IMR-90 (cell line): ENCODE measurements at regions not wholly inside any gene's neighbourhood (a gene's known extent, or its start where the extent isn't known, plus 50 kb on each side); places are given as distances from the start of the nearest gene placed in this dataset.

Source experiments
- ATAC-seq: fragments of 200-7000 bp; cut with Tn5 transposase; 2 replicates; pipeline ENCODE4 v1.9.1; 2020; ENCODE audit warnings: low read depth, mild to moderate bottlenecking, moderate library complexity
- BruUV-seq: library from RNA; stranded (reverse); fragments of 400-500 nt; replicated peaks from 2 replicates; lab custom pipeline; 2021; lab: Mats Ljungman, UMichigan
- CTCF ChIA-PET: fragments of 300-600 bp; formaldehyde crosslinking; extraction: SDS; loops from one replicate; lab custom pipeline; 2021; ENCODE audit warnings: antibody characterized with exemption; lab: Yijun Ruan, JAX
- POLR2A ChIA-PET: fragments of 300-600 bp; sonication (Branson Sonifier 250); formaldehyde crosslinking; loops from one replicate; lab custom pipeline; 2022; ENCODE audit warnings: antibody characterized with exemption; ENCODE audit not compliant: unreplicated experiment; lab: Charles Lee
- DNase-seq: peaks from one replicate; pipeline ENCODE4 v3.0.0; 2013
- H2AFZ ChIP-seq: replicated peaks from 2 replicates; pipeline ENCODE3; 2013; ENCODE audit warnings: low read length, mild to moderate bottlenecking; ENCODE audit not compliant: poor library complexity
- H2AK5ac ChIP-seq: 2 replicates; pipeline ENCODE4 v1.6.1; 2013; ENCODE audit warnings: low read depth, low read length, inconsistent platforms
- H2AK9ac ChIP-seq: replicated peaks from 2 replicates; pipeline ENCODE3; 2013; ENCODE audit warnings: mild to moderate bottlenecking, low read depth, low read length, moderate library complexity; ENCODE audit not compliant: poor library complexity
- H2BK120ac ChIP-seq: 2 replicates; pipeline ENCODE4 v1.6.1; 2013; ENCODE audit warnings: low read depth, low read length, inconsistent platforms
- H2BK15ac ChIP-seq: 3 replicates; pipeline ENCODE4 v1.6.1; 2013; ENCODE audit warnings: low read depth, low read length, inconsistent platforms
- H2BK20ac ChIP-seq: 2 replicates; pipeline ENCODE4 v1.6.1; 2013; ENCODE audit warnings: low read depth, mild to moderate bottlenecking, inconsistent platforms, low read length, moderate library complexity
- H2BK5ac ChIP-seq: 2 replicates; pipeline ENCODE4 v1.6.1; 2013; ENCODE audit warnings: mild to moderate bottlenecking, low read depth, low read length, inconsistent platforms; ENCODE audit not compliant: poor library complexity, severe bottlenecking
- H3K14ac ChIP-seq: replicated peaks from 2 replicates; pipeline ENCODE4 v1.6.1; 2013; ENCODE audit warnings: low read depth, low read length, inconsistent platforms
- H3K18ac ChIP-seq: 2 replicates; pipeline ENCODE4 v1.6.1; 2013; ENCODE audit warnings: low read depth, low read length, control low read depth
- H3K23ac ChIP-seq: 2 replicates; pipeline ENCODE4 v1.6.1; 2013; ENCODE audit warnings: low read depth, low read length, inconsistent platforms
- H3K27ac ChIP-seq: 2 replicates; pipeline ENCODE4 v1.5.1; 2013; ENCODE audit warnings: mild to moderate bottlenecking, control low read depth, low read length; ENCODE audit not compliant: insufficient read depth
- H3K27me3 ChIP-seq: 2 replicates; pipeline ENCODE4 v1.6.1; 2013; ENCODE audit warnings: low read length; ENCODE audit not compliant: control insufficient read depth, insufficient read depth
- H3K36me3 ChIP-seq: 2 replicates; pipeline ENCODE4 v1.6.1; 2013; ENCODE audit warnings: low read length, mixed read lengths; ENCODE audit not compliant: control insufficient read depth, insufficient read depth
- H3K4ac ChIP-seq: 2 replicates; pipeline ENCODE4 v1.6.1; 2013; ENCODE audit warnings: low read depth, low read length, inconsistent platforms
- H3K4me1 ChIP-seq: 2 replicates; pipeline ENCODE4 v1.6.1; 2013; ENCODE audit warnings: low read length, mixed read lengths; ENCODE audit not compliant: control insufficient read depth, insufficient read depth
- H3K4me2 ChIP-seq: 2 replicates; pipeline ENCODE4 v1.6.1; 2013; ENCODE audit warnings: low read depth, mild to moderate bottlenecking, control low read depth, low read length, moderate library complexity
- H3K4me3 ChIP-seq: 2 replicates; pipeline ENCODE4 v1.5.1; 2013; ENCODE audit warnings: low read depth, mild to moderate bottlenecking, control low read depth, low read length, moderate library complexity; ENCODE audit not compliant: insufficient read depth
- H3K56ac ChIP-seq: 2 replicates; pipeline ENCODE4 v1.6.1; 2013; ENCODE audit warnings: low read length, inconsistent platforms; ENCODE audit not compliant: insufficient read depth; ENCODE audit errors: extremely low read depth
- H3K79me1 ChIP-seq, 2 experiments: 2 replicates each; pipeline ENCODE4 v1.6.1; 2013; ENCODE audit warnings: low read length in 2 of 2, inconsistent platforms in 1 of 2, low read depth in 1 of 2
- H3K9ac ChIP-seq: 2 replicates; pipeline ENCODE4 v1.6.1; 2013; ENCODE audit warnings: low read depth, low read length, control low read depth
- H3K9me1 ChIP-seq: 2 replicates; pipeline ENCODE4 v1.6.1; 2013; ENCODE audit warnings: low read length, inconsistent platforms; ENCODE audit not compliant: insufficient read depth
- H3K9me3 ChIP-seq: 2 replicates; pipeline ENCODE4 v1.6.1; 2013; ENCODE audit warnings: low read length; ENCODE audit not compliant: control insufficient read depth, insufficient read depth
- H4K20me1 ChIP-seq: 2 replicates; pipeline ENCODE4 v1.6.1; 2013; ENCODE audit warnings: low read length, inconsistent platforms; ENCODE audit not compliant: insufficient read depth
- H4K5ac ChIP-seq: 2 replicates; pipeline ENCODE4 v1.6.1; 2013; ENCODE audit warnings: mild to moderate bottlenecking, low read depth, low read length, control low read depth
- H4K8ac ChIP-seq, 2 experiments: 2 replicates each; pipeline ENCODE4 v1.6.1; 2013; ENCODE audit warnings: low read depth in 2 of 2, low read length in 2 of 2, control low read depth in 1 of 2, inconsistent platforms in 1 of 2
- H4K91ac ChIP-seq: 2 replicates; pipeline ENCODE4 v1.6.1; 2013; ENCODE audit warnings: low read depth, low read length, inconsistent platforms; ENCODE audit not compliant: insufficient read depth
- FOS ChIP-seq: fragments of 150-350 bp; IDR thresholded peaks from 2 replicates; pipeline ENCODE4 v1.6.1; 2016; ENCODE audit warnings: low read depth, low read length
- MAFK ChIP-seq: IDR thresholded peaks from 2 replicates; pipeline ENCODE4 v1.6.1; 2012; ENCODE audit warnings: low read depth, low read length, improper control_type of control experiment
- POLR2A ChIP-seq: IDR thresholded peaks from 2 replicates; pipeline ENCODE4 v1.6.1; 2012; ENCODE audit warnings: mild to moderate bottlenecking, low read depth, low read length
- RAD21 ChIP-seq: IDR thresholded peaks from 2 replicates; pipeline ENCODE4 v1.6.1; 2012; ENCODE audit warnings: low read length, improper control_type of control experiment
- SMC3 ChIP-seq: fragments of 150-350 bp; IDR thresholded peaks from 2 replicates; pipeline ENCODE4 v1.6.1; 2016; ENCODE audit warnings: low read depth, mild to moderate bottlenecking, antibody characterized with exemption, low read length, moderate library complexity
- WGBS, 2 experiments: methylation state at CpG; one replicate each; pipeline versions ENCODE4 v1.1.5 to v1.1.7; 2013; ENCODE audit warnings: missing lambda C conversion rate in 2 of 2; ENCODE audit not compliant: insufficient read length in 1 of 2; ENCODE audit errors: extremely low coverage in 2 of 2; 5-methylcytosine and 5-hydroxymethylcytosine counted together
- dilution Hi-C: fragments of 300-500 bp; cut with HindIII; formaldehyde crosslinking; loops from one replicate; pipeline ENCODE4 v1.14.3; 2018; ENCODE audit warnings: low sequenced_read_pairs; ENCODE audit not compliant: unreplicated experiment
- in situ Hi-C: fragments of 300-500 bp; cut with MboI; formaldehyde crosslinking; loops from 3 replicates; pipeline ENCODE4 v1.14.3; 2019; ENCODE audit warnings: low sequenced_read_pairs, inconsistent platforms, mixed read lengths
- intact Hi-C: fragments of 100-400 bp; cut with micrococcal nuclease; formaldehyde crosslinking; loops from 2 replicates; pipeline ENCODE4 v1.10.0; 2022
- TF ChIP-seq, protein P1 (sequence below): fragments of 150-350 bp; IDR thresholded peaks from 2 replicates; pipeline ENCODE4 v1.6.1; 2017; ENCODE audit warnings: mild to moderate bottlenecking, antibody characterized with exemption, low read length, low read depth

DNA sequence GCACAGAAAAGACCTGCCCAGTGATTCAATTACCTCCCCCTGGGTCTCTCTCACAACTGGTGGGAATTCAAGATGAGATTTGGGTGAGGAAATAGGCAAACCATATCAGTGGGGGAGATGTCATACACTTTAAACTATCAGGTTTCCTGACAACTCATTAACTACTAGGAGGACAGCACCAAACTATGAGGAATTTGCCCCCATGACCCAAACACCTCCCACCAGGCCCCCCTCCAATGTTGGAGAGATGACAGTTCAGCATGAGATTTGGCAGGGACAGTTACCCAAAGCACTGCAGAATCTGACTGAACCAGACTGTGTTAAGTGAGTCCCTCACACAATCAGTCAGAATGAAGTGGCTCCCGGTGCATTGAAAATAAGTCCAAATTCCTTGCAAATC is 148.0 kb downstream of the TTLL2 start:
- H3K9me3 ChIP-seq, result peaks cover 54% of the 10 kb centered on the region
- no peak overlapping the region for H2BK15ac ChIP-seq
- no peak overlapping the region for H4K8ac ChIP-seq
- no CpG with 5 or more reads among the region's 1 CpG for WGBS, 2 experiments
- no peaks in the 10 kb centered on the region for H3K36me3 ChIP-seq
- DNase-seq, result no peak
- dilution Hi-C loops (no loop called here), intact Hi-C loops (no loop called here), in situ Hi-C loops (no loop called here)
- no peak overlapping the region for H3K23ac ChIP-seq
- no peak overlapping the region for H3K14ac ChIP-seq
- H3K9me1 ChIP-seq, result no peaks in the 10 kb centered on the region
- H3K4ac ChIP-seq, result no peak overlapping the region
- H3K79me1 ChIP-seq, result no peaks in the 10 kb centered on the region
- no peak overlapping the region for H3K18ac ChIP-seq
- no peak overlapping the region for H4K5ac ChIP-seq
- no peaks in the 10 kb centered on the region for H4K20me1 ChIP-seq
- H2BK20ac ChIP-seq, result no peak overlapping the region
- no peak overlapping the region for H3K27ac ChIP-seq
- no peak overlapping the region for H4K91ac ChIP-seq
- no peak overlapping the region for H3K4me2 ChIP-seq
- ChIA-PET POLR2A (no interaction called here), CTCF (interaction anchor here (0.6 kb wide), 1 partner anchor 12 kb away, joined by 3 read pairs; no protein-coding TSS in a partner anchor)
- H3K4me3 ChIP-seq, result no peak overlapping the region
- no peak overlapping the region for H2AK5ac ChIP-seq
- H2AFZ ChIP-seq, result no peak overlapping the region
- BruUV-seq, result no TSS peak
- no peaks in the 10 kb centered on the region for H3K4me1 ChIP-seq
- no peak overlapping the region for H2BK120ac ChIP-seq
- H3K56ac ChIP-seq, result no peak overlapping the region
- no peak for TF ChIP-seq MAFK
- no peak for TF ChIP-seq SMC3
- no peak for TF ChIP-seq FOS
- no peak for TF ChIP-seq POLR2A
- TF ChIP-seq, protein P1, sequence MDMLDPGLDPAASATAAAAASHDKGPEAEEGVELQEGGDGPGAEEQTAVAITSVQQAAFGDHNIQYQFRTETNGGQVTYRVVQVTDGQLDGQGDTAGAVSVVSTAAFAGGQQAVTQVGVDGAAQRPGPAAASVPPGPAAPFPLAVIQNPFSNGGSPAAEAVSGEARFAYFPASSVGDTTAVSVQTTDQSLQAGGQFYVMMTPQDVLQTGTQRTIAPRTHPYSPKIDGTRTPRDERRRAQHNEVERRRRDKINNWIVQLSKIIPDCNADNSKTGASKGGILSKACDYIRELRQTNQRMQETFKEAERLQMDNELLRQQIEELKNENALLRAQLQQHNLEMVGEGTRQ, result no peak
- no peak for TF ChIP-seq RAD21
- ATAC-seq, result no peak
- no peak overlapping the region for H2BK5ac ChIP-seq
- no peaks in the 10 kb centered on the region for H3K27me3 ChIP-seq
- no peak overlapping the region for H2AK9ac ChIP-seq
- H3K9ac ChIP-seq, result no peak overlapping the region
